Trophoblast cell (in vitro differentiated cells and primary cell): ENCODE measurements at regions not wholly inside any gene's neighbourhood (a gene's known extent, or its start where the extent isn't known, plus 50 kb on each side); places are given as distances from the start of the nearest gene placed in this dataset.

Experiments used
- DNase-seq, 2 donors: peaks; one replicate each; pipeline ENCODE4 v3.0.0-alpha.2; 2016
- H2AFZ ChIP-seq: 2 replicates; pipeline ENCODE4 v1.6.1; 2013; ENCODE audit warnings: low read length, moderate library complexity, mild to moderate bottlenecking; ENCODE audit not compliant: insufficient read depth, poor library complexity
- H2AK5ac ChIP-seq: 2 replicates; pipeline ENCODE4 v1.6.1; 2013; ENCODE audit warnings: mild to moderate bottlenecking, low read length
- H2BK120ac ChIP-seq: 2 replicates; pipeline ENCODE4 v1.6.1; 2013; ENCODE audit warnings: low read length, mild to moderate bottlenecking, moderate library complexity; ENCODE audit not compliant: insufficient read depth, poor library complexity
- H2BK12ac ChIP-seq: 2 replicates; pipeline ENCODE4 v1.6.1; 2013; ENCODE audit warnings: mild to moderate bottlenecking, low read length, moderate library complexity
- H2BK5ac ChIP-seq: 2 replicates; pipeline ENCODE4 v1.6.1; 2013; ENCODE audit warnings: low read length, low read depth, moderate library complexity, mild to moderate bottlenecking; ENCODE audit not compliant: poor library complexity
- H3K14ac ChIP-seq: 2 replicates; pipeline ENCODE4 v1.6.1; 2013; ENCODE audit warnings: mild to moderate bottlenecking, low read length
- H3K18ac ChIP-seq: 2 replicates; pipeline ENCODE4 v1.6.1; 2013; ENCODE audit warnings: mild to moderate bottlenecking, low read length
- H3K23ac ChIP-seq: 2 replicates; pipeline ENCODE4 v1.6.1; 2013; ENCODE audit warnings: low read length
- H3K27ac ChIP-seq: 2 replicates; pipeline ENCODE4 v1.5.1; 2013; ENCODE audit warnings: low read depth, mild to moderate bottlenecking, inconsistent platforms, low read length, moderate library complexity
- H3K27me3 ChIP-seq: 2 replicates; pipeline ENCODE4 v1.6.1; 2013; ENCODE audit warnings: inconsistent platforms, mild to moderate bottlenecking, low read length, moderate library complexity; ENCODE audit not compliant: insufficient read depth
- H3K36me3 ChIP-seq, 2 experiments: 1 replicate in 1 of 2; 2 replicates in 1 of 2; pipeline ENCODE4 v1.6.1; 2013; ENCODE audit warnings: low read length in 2 of 2, mild to moderate bottlenecking in 2 of 2, moderate library complexity in 1 of 2; ENCODE audit not compliant: insufficient read depth in 2 of 2, control insufficient read depth in 1 of 2
- H3K4ac ChIP-seq: 2 replicates; pipeline ENCODE4 v1.6.1; 2013; ENCODE audit warnings: low read depth, mild to moderate bottlenecking, low read length, moderate library complexity
- H3K4me1 ChIP-seq, 2 experiments: 1 replicate in 1 of 2; 2 replicates in 1 of 2; pipeline ENCODE4 v1.6.1; 2013; ENCODE audit warnings: low read length in 2 of 2, mild to moderate bottlenecking in 2 of 2, moderate library complexity in 1 of 2; ENCODE audit not compliant: insufficient read depth in 2 of 2, control insufficient read depth in 1 of 2
- H3K4me2 ChIP-seq: 2 replicates; pipeline ENCODE4 v1.6.1; 2013; ENCODE audit warnings: inconsistent platforms, mild to moderate bottlenecking, low read length, moderate library complexity
- H3K4me3 ChIP-seq: 2 replicates; pipeline ENCODE4 v1.5.1; 2013; ENCODE audit warnings: mild to moderate bottlenecking, low read depth, low read length, inconsistent platforms
- H3K79me1 ChIP-seq: one replicate; pipeline ENCODE4 v1.6.1; 2013; ENCODE audit warnings: low read length
- H3K79me2 ChIP-seq: 2 replicates; pipeline ENCODE4 v1.6.1; 2013; ENCODE audit warnings: low read length, mild to moderate bottlenecking; ENCODE audit not compliant: control insufficient read depth, insufficient read depth, poor library complexity
- H3K9ac ChIP-seq: 2 replicates; pipeline ENCODE4 v1.6.1; 2013; ENCODE audit warnings: mild to moderate bottlenecking, low read length
- H3K9me3 ChIP-seq: 2 replicates; pipeline ENCODE4 v1.6.1; 2013; ENCODE audit warnings: low read depth, mild to moderate bottlenecking, control low read depth, inconsistent platforms, low read length; ENCODE audit not compliant: insufficient read depth
- H4K12ac ChIP-seq: 2 replicates; pipeline ENCODE4 v1.6.1; 2013; ENCODE audit warnings: low read depth, mild to moderate bottlenecking, low read length, moderate library complexity
- H4K8ac ChIP-seq: 2 replicates; pipeline ENCODE4 v1.6.1; 2013; ENCODE audit warnings: low read depth, mild to moderate bottlenecking, low read length, moderate library complexity
- H4K91ac ChIP-seq: one replicate; pipeline ENCODE4 v1.6.1; 2013; ENCODE audit warnings: low read depth, mild to moderate bottlenecking, low read length, moderate library complexity
- WGBS: extraction: QIAGEN DNeasy Blood & Tissue Kit; methylation state at CpG from one replicate; pipeline ENCODE4 v1.1.7; 2013; ENCODE audit warnings: missing lambda C conversion rate; ENCODE audit not compliant: insufficient read length, insufficient coverage; ENCODE audit errors: extremely low coverage; 5-methylcytosine and 5-hydroxymethylcytosine counted together

GRCh38 chr20:55186228-55186627 lies 710.8 kb downstream of the DOK5 start:
- no CpG with 5 or more reads among the region's 2 CpGs for WGBS
- Histone ChIP-seq H3K4me2 (no peak overlapping the region), H2BK12ac (no peak overlapping the region), H2BK120ac (no peak overlapping the region), H2BK5ac (no peak overlapping the region), H3K79me2 (no peaks in the 10 kb centered on the region), H3K18ac (no peak overlapping the region), H3K9ac (no peak overlapping the region), H3K23ac (no peak overlapping the region), H3K14ac (no peak overlapping the region), H3K9me3 (no peaks in the 10 kb centered on the region), H2AFZ (no peak overlapping the region), H4K12ac (no peak overlapping the region), H3K36me3 (no peaks in the 10 kb centered on the region), H2AK5ac (no peak overlapping the region), H3K79me1 (no peaks in the 10 kb centered on the region), H4K8ac (no peak overlapping the region), H3K4ac (no peak overlapping the region), H3K27ac (no peak overlapping the region), H3K27me3 (no peaks in the 10 kb centered on the region), H4K91ac (no peak overlapping the region), H3K4me1 (no peaks in the 10 kb centered on the region), H3K4me3 (no peak overlapping the region)
- no peak for DNase-seq

- DNase-seq = no peak
- Histone ChIP-seq H3K23ac (no peak overlapping the region), H4K8ac (no peak overlapping the region), H3K36me3 (no peaks in the 10 kb centered on the region), H3K18ac (no peak overlapping the region), H3K14ac (no peak overlapping the region), H3K79me1 (no peaks in the 10 kb centered on the region), H2AK5ac (no peak overlapping the region), H3K9me3 (no peaks in the 10 kb centered on the region), H3K9ac (no peak overlapping the region), H2BK120ac (no peak overlapping the region), H3K79me2 (no peaks in the 10 kb centered on the region), H3K27ac (no peak overlapping the region), H3K4me3 (no peak overlapping the region), H2AFZ (no peak overlapping the region), H2BK5ac (no peak overlapping the region), H3K4me2 (no peak overlapping the region), H3K4ac (no peak overlapping the region), H2BK12ac (no peak overlapping the region), H3K27me3 (no peaks in the 10 kb centered on the region), H3K4me1 (no peaks in the 10 kb centered on the region), H4K12ac (no peak overlapping the region), H4K91ac (no peak overlapping the region)
- WGBS = no CpG with 5 or more reads among the region's 4 CpGs
Observed at GRCh38 chr20:55175081-55175480, 699.7 kb downstream of the DOK5 start.

- H3K4me1 ChIP-seq = no peaks in the 10 kb centered on the region
- no peak overlapping the region for H3K18ac ChIP-seq
- no peak overlapping the region for H3K4me2 ChIP-seq
- no peak overlapping the region for H3K27ac ChIP-seq
- H3K4ac ChIP-seq = no peak overlapping the region
- H3K23ac ChIP-seq = no peak overlapping the region
- H2BK120ac ChIP-seq = no peak overlapping the region
- no peak overlapping the region for H2BK12ac ChIP-seq
- H2AK5ac ChIP-seq = no peak overlapping the region
- H4K8ac ChIP-seq = no peak overlapping the region
- H3K9me3 ChIP-seq = no peaks in the 10 kb centered on the region
- H4K91ac ChIP-seq = no peak overlapping the region
- no peak overlapping the region for H2AFZ ChIP-seq
- no peak overlapping the region for H3K4me3 ChIP-seq
- H3K79me1 ChIP-seq = no peaks in the 10 kb centered on the region
- no CpG with 5 or more reads among the region's 1 CpG for WGBS
- no peak overlapping the region for H2BK5ac ChIP-seq
- H3K79me2 ChIP-seq = no peaks in the 10 kb centered on the region
- H3K27me3 ChIP-seq = no peaks in the 10 kb centered on the region
- DNase-seq = no peak
- H3K9ac ChIP-seq = no peak overlapping the region
- H3K14ac ChIP-seq = no peak overlapping the region
- no peak overlapping the region for H4K12ac ChIP-seq
- no peaks in the 10 kb centered on the region for H3K36me3 ChIP-seq
Observed at GRCh38 chr20:55174635-55175034, 699.2 kb downstream of the DOK5 start.

GRCh38 chr20:55174172-55174571 lies 698.8 kb downstream of the DOK5 start:
- Histone ChIP-seq H3K4ac (no peak overlapping the region), H2BK12ac (no peak overlapping the region), H3K79me1 (no peaks in the 10 kb centered on the region), H2AK5ac (no peak overlapping the region), H3K4me3 (no peak overlapping the region), H3K23ac (no peak overlapping the region), H4K8ac (no peak overlapping the region), H2BK120ac (no peak overlapping the region), H3K4me1 (no peaks in the 10 kb centered on the region), H3K14ac (no peak overlapping the region), H3K79me2 (no peaks in the 10 kb centered on the region), H3K27ac (no peak overlapping the region), H2AFZ (no peak overlapping the region), H3K4me2 (no peak overlapping the region), H2BK5ac (no peak overlapping the region), H3K27me3 (no peaks in the 10 kb centered on the region), H4K91ac (no peak overlapping the region), H4K12ac (no peak overlapping the region), H3K18ac (no peak overlapping the region), H3K36me3 (no peaks in the 10 kb centered on the region), H3K9me3 (no peaks in the 10 kb centered on the region), H3K9ac (no peak overlapping the region)
- no CpG with 5 or more reads among the region's 2 CpGs for WGBS
- DNase-seq = no peak
